Smooth muscle cell (in vitro differentiated cells): ENCODE measurements at regions not wholly inside any gene's neighbourhood (a gene's known extent, or its start where the extent isn't known, plus 50 kb on each side); places are given as distances from the start of the nearest gene placed in this dataset.

Source experiments
- DNase-seq: peaks from one replicate; lab custom pipeline; 2025; ENCODE audit not compliant: unreplicated experiment; lab: John Stamatoyannopoulos, UW
- H2AFZ ChIP-seq: fragments of 200-600 bp; sonication (generic); 2 replicates; pipeline ENCODE4 v1.6.0; 2016; ENCODE audit warnings: antibody characterized with exemption, low read depth, mild to moderate bottlenecking
- H3F3A ChIP-seq: fragments of 200-600 bp; sonication (generic); 2 replicates; pipeline ENCODE4 v1.6.0; 2017; ENCODE audit warnings: antibody characterized with exemption, low read depth
- H3K27ac ChIP-seq: fragments of 200-600 bp; sonication (generic); 2 replicates; pipeline ENCODE4 v1.5.1; 2016; ENCODE audit warnings: low read depth, mild to moderate bottlenecking
- H3K27me3 ChIP-seq: fragments of 200-600 bp; sonication (generic); 2 replicates; pipeline ENCODE4 v1.6.1; 2016; ENCODE audit warnings: low read depth, mild to moderate bottlenecking
- H3K36me3 ChIP-seq: fragments of 200-600 bp; sonication (generic); 2 replicates; pipeline ENCODE4 v1.5.1; 2016; ENCODE audit warnings: low read depth
- H3K4me1 ChIP-seq: fragments of 200-600 bp; sonication (generic); 2 replicates; pipeline ENCODE4 v1.5.1; 2016; ENCODE audit warnings: low read depth
- H3K4me2 ChIP-seq: fragments of 200-600 bp; sonication (generic); 2 replicates; pipeline ENCODE4 v1.6.0; 2016; ENCODE audit warnings: mild to moderate bottlenecking
- H3K4me3 ChIP-seq: fragments of 200-600 bp; sonication (generic); 2 replicates; pipeline ENCODE4 v1.5.1; 2016; ENCODE audit warnings: mild to moderate bottlenecking
- H3K79me2 ChIP-seq: fragments of 200-600 bp; sonication (generic); 2 replicates; pipeline ENCODE4 v1.6.0; 2016; ENCODE audit warnings: low read depth, mild to moderate bottlenecking
- H3K9ac ChIP-seq: fragments of 200-600 bp; sonication (generic); 2 replicates; pipeline ENCODE4 v1.6.0; 2016; ENCODE audit warnings: low read depth
- H3K9me3 ChIP-seq: fragments of 200-600 bp; sonication (generic); replicated peaks from 2 replicates; pipeline ENCODE4 v1.5.1; 2016; ENCODE audit warnings: low read depth
- H4K20me1 ChIP-seq: fragments of 200-600 bp; sonication (generic); 2 replicates; pipeline ENCODE4 v1.6.0; 2016; ENCODE audit warnings: low read depth
- WGBS: methylation state at CpG from one replicate; pipeline ENCODE4 v1.1.7; 2016; ENCODE audit warnings: low lambda C conversion rate; 5-methylcytosine and 5-hydroxymethylcytosine counted together
- TF ChIP-seq, protein P1 (sequence below): fragments of 200-600 bp; sonication (generic); IDR thresholded peaks from 2 replicates; pipeline ENCODE4 v1.5.1; 2017; ENCODE audit warnings: borderline replicate concordance, mild to moderate bottlenecking, antibody characterized with exemption; ENCODE audit not compliant: insufficient read depth, poor library complexity, severe bottlenecking

DNA sequence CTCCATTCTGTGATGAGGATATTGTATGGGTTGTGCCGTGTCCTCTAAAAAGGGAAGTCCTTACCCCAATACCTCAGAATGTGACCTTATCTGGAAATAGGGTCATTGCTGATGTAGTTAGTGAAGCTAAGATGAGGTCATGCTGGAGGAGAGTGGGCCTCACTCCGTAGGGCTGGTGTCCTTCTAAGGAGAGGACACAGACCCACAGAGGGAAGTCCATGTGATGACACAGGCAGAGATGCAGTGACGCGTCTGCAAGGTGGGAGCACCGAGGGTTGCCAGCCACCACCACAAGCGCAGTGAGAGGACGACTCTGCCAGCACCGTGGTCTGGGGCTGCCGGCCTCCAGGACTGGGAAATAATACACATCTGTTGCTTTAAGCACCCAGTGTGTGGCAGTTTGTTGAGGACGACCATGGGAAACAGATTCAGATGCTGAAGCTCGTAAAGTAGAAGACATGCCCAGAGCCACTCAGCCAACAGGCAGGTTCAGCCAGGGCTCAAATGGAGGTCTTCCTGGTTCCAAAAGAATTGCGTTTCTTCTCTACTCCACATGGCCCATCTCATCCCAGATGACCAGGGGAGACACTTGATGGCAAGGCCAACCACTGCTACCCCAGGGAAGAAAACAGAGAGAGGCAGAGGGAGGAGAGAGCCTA lies 59.2 kb upstream of the DUSP22 start:
- H3K27ac ChIP-seq, result no peak overlapping the region

DNA sequence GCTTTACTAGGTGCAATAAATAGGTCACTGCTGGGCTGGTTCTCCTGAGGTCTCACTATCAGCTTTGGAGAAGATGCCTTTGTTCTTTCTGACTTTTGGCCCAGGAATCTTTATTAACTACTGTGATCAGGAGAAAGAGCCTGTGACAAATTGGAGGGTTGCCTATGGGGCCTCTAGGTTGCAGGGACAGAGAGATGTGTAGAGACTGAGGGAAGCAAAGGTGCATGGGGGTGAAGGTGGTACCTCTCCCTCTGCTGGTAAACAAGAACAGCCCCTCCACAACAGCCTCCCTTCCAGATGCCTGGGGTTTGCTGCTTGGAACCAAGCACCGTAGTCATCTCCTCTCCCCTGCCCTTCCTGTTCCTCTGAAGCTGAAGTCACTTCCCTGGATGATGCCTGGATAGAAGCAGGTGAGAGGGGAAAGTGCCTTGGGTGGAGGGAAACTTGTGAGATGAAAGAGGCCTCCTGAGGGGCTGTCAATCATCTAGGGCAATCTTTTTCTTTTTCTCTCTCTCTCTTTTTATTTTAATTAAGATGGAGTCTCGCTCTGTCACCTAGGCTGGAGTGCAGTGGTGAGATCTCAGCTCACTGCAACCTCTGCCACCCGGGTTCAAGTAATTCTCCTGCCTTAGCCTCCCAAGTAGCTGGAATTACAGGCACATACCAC lies 57.4 kb upstream of the DUSP22 start:
- no peaks in the 10 kb centered on the region for H3K36me3 ChIP-seq
- peaks cover 5% of the 10 kb centered on the region for H3K4me1 ChIP-seq
- H4K20me1 ChIP-seq, result no peaks in the 10 kb centered on the region
- H3K27me3 ChIP-seq, result no peaks in the 10 kb centered on the region
- H3K9ac ChIP-seq, result no peak overlapping the region
- 94% methylated on average over 3 of the region's 3 CpGs for WGBS
- no peak overlapping the region for H2AFZ ChIP-seq
- H3K79me2 ChIP-seq, result no peaks in the 10 kb centered on the region
- H3K4me3 ChIP-seq, result no peak overlapping the region
- no peak overlapping the region for H3K4me2 ChIP-seq
- no peak overlapping the region for H3K27ac ChIP-seq
- TF ChIP-seq, protein P1, sequence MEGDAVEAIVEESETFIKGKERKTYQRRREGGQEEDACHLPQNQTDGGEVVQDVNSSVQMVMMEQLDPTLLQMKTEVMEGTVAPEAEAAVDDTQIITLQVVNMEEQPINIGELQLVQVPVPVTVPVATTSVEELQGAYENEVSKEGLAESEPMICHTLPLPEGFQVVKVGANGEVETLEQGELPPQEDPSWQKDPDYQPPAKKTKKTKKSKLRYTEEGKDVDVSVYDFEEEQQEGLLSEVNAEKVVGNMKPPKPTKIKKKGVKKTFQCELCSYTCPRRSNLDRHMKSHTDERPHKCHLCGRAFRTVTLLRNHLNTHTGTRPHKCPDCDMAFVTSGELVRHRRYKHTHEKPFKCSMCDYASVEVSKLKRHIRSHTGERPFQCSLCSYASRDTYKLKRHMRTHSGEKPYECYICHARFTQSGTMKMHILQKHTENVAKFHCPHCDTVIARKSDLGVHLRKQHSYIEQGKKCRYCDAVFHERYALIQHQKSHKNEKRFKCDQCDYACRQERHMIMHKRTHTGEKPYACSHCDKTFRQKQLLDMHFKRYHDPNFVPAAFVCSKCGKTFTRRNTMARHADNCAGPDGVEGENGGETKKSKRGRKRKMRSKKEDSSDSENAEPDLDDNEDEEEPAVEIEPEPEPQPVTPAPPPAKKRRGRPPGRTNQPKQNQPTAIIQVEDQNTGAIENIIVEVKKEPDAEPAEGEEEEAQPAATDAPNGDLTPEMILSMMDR, result no peak
- no peak for DNase-seq
- no peaks in the 10 kb centered on the region for H3F3A ChIP-seq
- H3K9me3 ChIP-seq, result no peaks in the 10 kb centered on the region

More for the DNA sequence above, 59.2 kb upstream of the DUSP22 start:
- TF ChIP-seq, protein P1, result no peak
- Histone ChIP-seq H3K9ac (no peak overlapping the region), H3K36me3 (no peaks in the 10 kb centered on the region), H3K4me2 (no peak overlapping the region), H3F3A (no peaks in the 10 kb centered on the region), H3K27me3 (no peaks in the 10 kb centered on the region), H3K9me3 (no peaks in the 10 kb centered on the region), H2AFZ (no peak overlapping the region), H3K79me2 (no peaks in the 10 kb centered on the region), H3K4me3 (no peak overlapping the region), H3K4me1 (peaks cover 5% of the 10 kb centered on the region), H4K20me1 (no peaks in the 10 kb centered on the region)
- DNase-seq, result no peak
- 92% methylated on average over 12 of the region's 12 CpGs for WGBS

DNA sequence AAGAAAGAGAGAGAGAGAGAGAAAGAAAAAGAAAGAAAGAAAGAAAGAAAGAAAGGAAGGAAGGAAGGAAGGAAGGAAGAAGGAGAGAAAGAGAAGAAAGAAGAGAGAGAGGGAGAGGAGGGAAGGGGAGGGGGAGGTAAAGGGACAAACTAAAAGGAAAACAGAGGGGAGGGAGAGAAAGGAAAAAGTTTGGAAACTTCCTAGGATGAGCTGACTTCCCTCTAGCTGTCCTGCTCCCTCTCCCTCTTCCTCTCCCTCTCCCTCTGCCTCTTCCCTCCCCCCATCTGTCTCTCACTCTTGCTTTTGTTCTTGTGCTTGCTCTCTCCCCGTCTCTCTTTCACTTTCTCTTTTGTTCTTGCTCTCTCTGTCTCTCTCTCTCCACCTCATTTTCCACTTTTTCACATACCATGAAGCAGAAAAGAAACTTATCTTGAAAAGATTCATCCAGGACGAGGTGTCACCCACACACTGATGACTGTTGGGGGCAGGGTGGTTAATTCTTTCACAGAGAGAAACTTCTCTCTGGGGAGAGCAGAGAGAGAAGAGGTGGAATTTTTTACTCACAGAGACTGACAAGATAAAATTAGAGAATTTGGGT lies 56.4 kb upstream of the DUSP22 start:
- Histone ChIP-seq H3K36me3 (no peaks in the 10 kb centered on the region), H3K9ac (peak overlapping the region; percentile 18), H3K4me2 (peak overlapping the region; percentile 68), H2AFZ (peak overlapping the region; percentile 84), H3K9me3 (no peaks in the 10 kb centered on the region), H3K4me3 (peak overlapping the region; percentile 37), H3K4me1 (peaks cover 5% of the 10 kb centered on the region), H3K27ac (no peak overlapping the region), H4K20me1 (no peaks in the 10 kb centered on the region), H3K27me3 (peaks cover 2% of the 10 kb centered on the region), H3F3A (no peaks in the 10 kb centered on the region), H3K79me2 (no peaks in the 10 kb centered on the region)
- TF ChIP-seq, protein P1, result no peak
- no peak for DNase-seq
- 15% methylated on average over 2 of the region's 2 CpGs for WGBS
